NCI-H1417 (cell line): ENCODE measurements at regions not wholly inside any gene's neighbourhood (a gene's known extent, or its start where the extent isn't known, plus 50 kb on each side); places are given as distances from the start of the nearest gene placed in this dataset.

ENCODE experiments used
- DNase-seq, 3 experiments: peaks; one replicate each; lab custom pipeline; 2025; lab: John Stamatoyannopoulos, UW

GRCh38 chr9:11722957-11723356 is 970.2 kb upstream of the TYRP1 start:
- DNase-seq = no peak

- no peak for DNase-seq
Measured at GRCh38 chr9:11726659-11727058, 966.5 kb upstream of the TYRP1 start.

DNA sequence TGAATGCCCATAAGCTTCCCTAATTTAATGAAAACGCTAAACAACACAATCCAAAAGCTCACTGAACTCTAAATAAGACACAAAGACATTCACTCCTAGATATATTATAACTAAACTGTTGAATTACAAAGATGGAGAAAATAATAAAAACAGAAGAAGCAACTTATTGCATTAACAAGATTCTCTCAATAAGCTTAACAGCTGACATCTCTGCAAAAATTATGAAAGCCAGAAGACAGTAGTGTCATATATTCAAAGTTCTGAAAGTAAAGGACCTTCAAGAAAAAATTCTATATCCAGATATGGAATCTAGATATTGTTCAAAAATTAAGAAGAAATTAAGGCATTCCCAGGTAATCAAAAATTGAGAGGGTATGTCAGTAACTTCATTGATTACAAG is 957.8 kb upstream of the TYRP1 start:
- no peak for DNase-seq

- no peak for DNase-seq
Measured at GRCh38 chr9:11742471-11742870, 950.7 kb upstream of the TYRP1 start.

- DNase-seq = no peak
Measured at GRCh38 chr9:11743356-11743755, 949.8 kb upstream of the TYRP1 start.

DNA sequence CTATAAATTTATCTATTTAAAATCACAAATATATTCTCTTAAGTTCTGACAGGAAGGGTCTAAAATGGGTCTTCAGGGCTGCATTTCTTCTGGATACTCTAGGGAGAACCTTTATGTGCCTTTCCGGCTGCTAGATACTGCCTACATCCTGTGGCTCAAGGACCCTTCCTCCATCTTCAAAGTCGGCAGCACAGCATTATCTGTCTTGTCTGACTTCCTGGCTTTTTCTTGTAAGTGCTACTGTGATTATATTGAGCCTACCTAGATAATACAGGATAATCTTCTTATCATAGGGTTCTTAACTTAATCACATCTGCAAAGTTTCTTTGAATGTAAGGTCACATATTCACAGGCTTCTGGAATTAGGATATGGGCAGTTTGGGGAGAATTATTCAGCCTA is 943.8 kb upstream of the TYRP1 start:
- no peak for DNase-seq

- no peak for DNase-seq
Measured at GRCh38 chr9:11755951-11756350, 937.2 kb upstream of the TYRP1 start.

- DNase-seq = no peak
Measured at GRCh38 chr9:11757408-11757807, 935.8 kb upstream of the TYRP1 start.

DNA sequence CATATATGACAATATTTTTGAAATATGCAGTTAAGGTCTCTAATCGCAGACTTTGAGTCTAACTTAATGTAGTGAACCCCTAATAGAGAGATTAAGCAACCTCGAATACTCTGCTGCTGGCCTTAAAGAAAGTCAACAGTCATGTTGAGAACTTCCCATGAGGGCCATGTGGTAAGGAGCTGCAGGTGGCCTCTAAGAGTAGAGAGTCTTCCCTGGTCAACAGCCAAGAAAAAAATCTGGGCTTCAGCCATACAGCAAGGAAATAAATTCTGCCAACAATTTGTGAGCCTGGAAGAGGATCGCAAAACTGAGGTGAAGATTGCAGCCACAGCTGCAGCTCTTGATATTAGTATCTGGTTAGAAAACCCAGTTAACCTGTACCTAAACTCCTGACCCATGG is 935.2 kb upstream of the TYRP1 start:
- no peak for DNase-seq

- DNase-seq = no peak
Measured at GRCh38 chr9:11779971-11780370, 913.2 kb upstream of the TYRP1 start.

- no peak for DNase-seq
Measured at GRCh38 chr9:11792870-11793269, 900.3 kb upstream of the TYRP1 start.

DNA sequence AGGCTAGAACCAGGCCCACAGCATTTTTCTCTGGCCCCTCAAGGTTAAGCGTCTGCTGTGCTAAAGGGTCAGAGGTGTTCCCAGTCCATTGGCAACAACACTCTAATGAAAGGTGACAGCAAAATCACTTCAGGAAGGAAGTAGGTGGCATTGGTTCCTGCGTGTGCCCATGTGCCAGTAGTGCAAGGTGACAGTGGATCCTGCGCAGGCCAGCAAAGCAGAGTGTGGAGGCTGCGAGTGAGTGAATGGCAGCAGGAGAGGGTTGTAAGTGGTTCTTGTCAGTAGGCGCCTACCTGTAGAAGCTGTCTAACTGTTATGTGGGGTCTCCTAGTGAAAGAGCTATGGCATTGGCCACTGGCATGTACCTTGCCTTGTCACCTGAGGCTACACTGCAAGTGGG is 898.2 kb upstream of the TYRP1 start:
- no peak for DNase-seq

- no peak for DNase-seq
Measured at GRCh38 chr9:11805969-11806368, 887.2 kb upstream of the TYRP1 start.

DNA sequence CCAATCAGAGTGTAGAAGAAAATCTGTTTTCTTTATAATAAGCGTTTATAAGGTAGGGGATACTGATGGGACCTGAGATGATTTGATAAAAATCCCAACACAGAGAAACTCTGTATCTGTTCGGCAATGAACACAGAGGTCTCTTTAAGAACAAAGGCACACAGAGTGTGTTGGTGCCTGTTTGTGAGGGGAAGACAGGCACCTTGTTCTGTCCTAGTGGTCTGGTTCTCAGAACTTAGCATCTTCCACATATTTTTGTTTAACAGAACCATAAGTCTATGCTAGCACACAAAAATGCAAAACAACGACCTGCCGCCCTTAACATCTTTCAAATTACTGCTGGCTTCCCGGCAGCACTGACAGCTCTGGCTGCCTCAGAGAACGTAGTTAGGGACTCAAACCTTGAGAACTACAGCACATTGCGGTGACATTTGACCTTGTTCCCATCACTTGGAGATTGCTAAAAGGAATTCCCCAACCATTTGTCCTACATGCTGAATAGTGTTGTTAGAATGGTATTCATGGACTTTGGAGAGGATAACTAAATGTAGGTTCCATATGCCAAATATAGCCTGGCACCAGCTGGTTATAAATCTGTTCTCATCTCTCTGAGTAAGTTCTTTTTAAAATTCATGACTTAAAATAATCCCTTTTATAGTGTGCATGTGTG is 871.7 kb upstream of the TYRP1 start:
- DNase-seq = no peak

- peak in 1 of 3 experiments; percentile 66 for DNase-seq
Measured at GRCh38 chr9:11828201-11828600, 865.0 kb upstream of the TYRP1 start.

GRCh38 chr9:11833056-11833455 is 860.1 kb upstream of the TYRP1 start:
- DNase-seq = no peak

GRCh38 chr9:11868795-11869194 is 824.4 kb upstream of the TYRP1 start:
- DNase-seq = peak in 1 of 3 experiments; percentile 7

DNA sequence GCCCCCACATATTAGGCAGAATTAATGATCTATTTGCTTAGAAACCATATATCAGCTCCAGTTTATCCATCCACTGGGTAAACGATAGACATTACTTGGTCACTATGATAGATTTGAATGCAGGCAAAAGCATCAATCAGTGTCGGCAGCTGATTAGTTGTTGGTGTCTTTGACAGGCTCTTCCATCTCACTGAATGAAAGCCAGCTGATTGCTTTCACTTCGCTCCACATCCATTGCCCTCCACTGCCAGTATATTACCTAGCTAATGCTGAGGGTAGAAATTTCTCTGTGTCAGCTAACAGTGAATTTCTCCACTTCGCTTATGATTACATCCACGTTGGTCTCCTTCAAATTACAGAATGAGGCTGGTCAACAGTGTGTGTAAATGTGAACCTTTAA is 821.3 kb upstream of the TYRP1 start:
- DNase-seq = peak in 2 of 3 experiments; percentile 22 to 79

GRCh38 chr9:11872471-11872870 is 820.7 kb upstream of the TYRP1 start:
- peak in 1 of 3 experiments; percentile 74 for DNase-seq

DNA sequence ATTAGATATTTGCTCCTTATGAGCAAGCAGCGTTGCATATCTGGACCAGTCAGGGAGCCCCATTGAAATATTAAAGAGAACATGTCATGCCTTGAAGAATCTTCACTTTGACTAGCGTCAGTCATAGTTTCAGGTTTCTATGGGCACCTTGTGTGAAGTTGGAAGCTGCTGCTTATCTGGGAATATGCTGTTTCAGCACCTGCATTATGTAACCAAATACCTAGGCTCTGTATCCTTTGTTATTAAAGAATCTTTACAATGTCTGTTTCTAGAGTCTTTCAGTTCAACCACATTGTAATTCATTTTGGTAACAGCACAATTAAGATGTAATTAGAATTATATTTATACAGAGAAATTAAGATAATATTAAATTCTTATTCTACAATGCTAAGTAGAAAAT is 818.8 kb upstream of the TYRP1 start:
- no peak for DNase-seq

DNA sequence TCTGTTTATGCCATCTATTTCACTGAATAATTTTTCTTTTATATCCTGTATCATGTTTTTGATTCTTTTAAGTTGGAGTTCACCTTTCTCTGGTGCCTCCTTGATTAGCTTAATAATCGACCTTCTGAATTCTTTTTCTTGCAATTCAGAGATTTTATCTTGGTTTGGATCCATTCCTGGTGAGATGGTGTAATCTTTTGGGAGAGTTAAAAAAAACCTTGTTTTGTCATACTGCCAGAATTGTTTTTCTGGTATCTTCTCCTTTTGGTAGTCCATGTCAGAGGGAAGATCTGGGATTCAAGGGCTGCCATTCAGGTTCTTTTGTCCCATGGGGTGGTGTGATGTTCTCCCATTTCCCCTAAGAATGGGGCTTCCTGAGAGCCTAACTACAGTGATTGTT is 800.8 kb upstream of the TYRP1 start:
- DNase-seq = no peak

DNA sequence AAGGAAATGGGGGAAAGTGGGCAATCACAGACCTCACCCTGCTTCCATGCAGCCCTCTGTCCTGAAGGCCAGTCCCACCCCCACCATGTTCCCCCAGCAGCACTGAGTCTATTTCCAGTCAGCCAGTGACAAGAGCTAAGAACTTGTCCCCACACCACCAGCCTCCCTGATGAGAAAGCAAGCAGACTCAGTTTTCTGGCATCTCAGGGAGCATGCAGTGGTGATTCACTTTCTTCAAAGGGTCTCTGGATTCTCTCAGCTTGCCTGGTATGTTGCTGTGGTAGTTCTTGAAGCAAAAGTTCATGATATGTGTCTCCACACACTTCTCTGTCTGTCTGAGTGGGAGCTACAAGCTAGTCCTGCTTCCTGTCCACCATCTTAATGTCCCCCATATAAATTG is 799.9 kb upstream of the TYRP1 start:
- no peak for DNase-seq

- no peak for DNase-seq
Measured at GRCh38 chr9:11894136-11894535, 799.0 kb upstream of the TYRP1 start.

DNA sequence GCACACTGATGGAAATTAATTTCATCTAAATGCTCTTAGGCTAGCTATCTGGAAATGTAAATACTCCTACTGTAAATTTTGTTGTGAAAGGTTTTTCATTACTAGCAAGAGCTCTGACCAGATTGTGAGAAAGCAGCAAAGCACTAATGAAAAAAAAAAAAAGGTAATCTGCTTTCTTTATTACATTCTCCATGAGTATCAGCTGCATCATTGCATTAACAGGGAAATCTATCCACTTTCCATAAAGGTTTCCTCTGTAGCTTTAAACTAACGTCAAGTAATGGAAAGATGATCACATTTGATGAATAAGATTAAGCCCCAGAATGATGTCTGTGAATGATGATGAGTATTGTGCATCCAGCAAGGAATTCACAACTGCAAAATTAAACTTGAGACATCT is 790.6 kb upstream of the TYRP1 start:
- peak in 1 of 3 experiments; percentile 1 for DNase-seq

DNA sequence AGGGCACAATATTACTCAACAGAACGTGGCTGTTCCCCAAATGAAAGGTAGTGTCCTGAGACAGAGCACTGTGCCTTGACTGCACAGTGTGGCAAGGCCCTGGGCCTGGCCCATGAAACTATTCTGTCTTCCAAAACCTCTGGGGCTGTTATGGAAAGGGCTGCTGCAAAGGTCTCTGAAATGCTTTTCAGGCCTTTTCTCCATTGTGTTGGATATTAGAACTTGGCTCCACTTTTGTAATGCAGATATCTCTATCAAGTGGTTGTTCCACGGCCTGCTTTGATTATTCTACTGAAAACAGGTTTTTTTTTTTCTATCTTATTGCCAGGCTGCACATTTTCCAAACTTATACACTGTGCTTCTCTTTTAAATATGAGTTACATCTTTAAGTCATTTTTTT is 777.5 kb upstream of the TYRP1 start:
- no peak for DNase-seq
